Hematopoietic multipotent progenitor cell treated with erythropoietin and hydrocortisone succinate and interleukin-3 and kit ligand, for 15 days (in vitro differentiated cells): ENCODE measurements at regions not wholly inside any gene's neighbourhood (a gene's known extent, or its start where the extent isn't known, plus 50 kb on each side); places are given as distances from the start of the nearest gene placed in this dataset.

ENCODE experiments used
- DNase-seq: peaks from one replicate; pipeline ENCODE4 v3.0.0-alpha.2; 2015; ENCODE audit warnings: low spot score

- no peak for DNase-seq
Observed at GRCh38 chr6:137736048-137736818, 130.8 kb upstream of the TNFAIP3 start.

GRCh38 chr6:137736911-137737310 lies 130.1 kb upstream of the TNFAIP3 start:
- DNase-seq, result no peak

GRCh38 chr6:137737836-137738596 lies 129.0 kb upstream of the TNFAIP3 start:
- no peak for DNase-seq

GRCh38 chr6:137738931-137739504 lies 128.0 kb upstream of the TNFAIP3 start:
- DNase-seq, result no peak

- no peak for DNase-seq
Observed at GRCh38 chr6:137739544-137739943, 127.5 kb upstream of the TNFAIP3 start.

- no peak for DNase-seq
Observed at GRCh38 chr6:137740091-137740755, 126.8 kb upstream of the TNFAIP3 start.

- DNase-seq, result no peak
Observed at GRCh38 chr6:137740967-137741761, 125.9 kb upstream of the TNFAIP3 start.

- DNase-seq, result no peak
Observed at GRCh38 chr6:137743493-137743892, 123.6 kb upstream of the TNFAIP3 start.

GRCh38 chr6:137744877-137745276 lies 122.2 kb upstream of the TNFAIP3 start:
- no peak for DNase-seq

GRCh38 chr6:137745321-137745720 lies 121.7 kb upstream of the TNFAIP3 start:
- DNase-seq, result no peak

GRCh38 chr6:137746264-137746663 lies 120.8 kb upstream of the TNFAIP3 start:
- no peak for DNase-seq

GRCh38 chr6:137749696-137750211 lies 117.3 kb upstream of the TNFAIP3 start:
- no peak for DNase-seq

- DNase-seq, result no peak
Observed at GRCh38 chr6:137750297-137750696, 116.8 kb upstream of the TNFAIP3 start.

- no peak for DNase-seq
Observed at GRCh38 chr6:137751768-137752560, 115.1 kb upstream of the TNFAIP3 start.

GRCh38 chr6:137754366-137754765 lies 112.7 kb upstream of the TNFAIP3 start:
- DNase-seq, result no peak

GRCh38 chr6:137754866-137755265 lies 112.2 kb upstream of the TNFAIP3 start:
- no peak for DNase-seq

GRCh38 chr6:137755284-137755683 lies 111.8 kb upstream of the TNFAIP3 start:
- no peak for DNase-seq

GRCh38 chr6:137756788-137757187 lies 110.3 kb upstream of the TNFAIP3 start:
- DNase-seq, result no peak

GRCh38 chr6:137758661-137759060 lies 108.4 kb upstream of the TNFAIP3 start:
- no peak for DNase-seq

GRCh38 chr6:137759624-137760023 lies 107.4 kb upstream of the TNFAIP3 start:
- DNase-seq, result no peak

GRCh38 chr6:137761072-137761471 lies 106.0 kb upstream of the TNFAIP3 start:
- DNase-seq, result no peak
